ENCODE measurements at regions not wholly inside any gene's neighbourhood (a gene's known extent, or its start where the extent isn't known, plus 50 kb on each side); places are given as distances from the start of the nearest gene placed in this dataset.

- Histone ChIP-seq H3K27ac (no peak overlapping the region), H3K4me1 (peaks cover 85% of the 10 kb centered on the region), H3K27me3 (peaks cover 12% of the 10 kb centered on the region), H3K4me3 (no peak overlapping the region), H3K36me3 (no peaks in the 10 kb centered on the region), H3K9me3 (no peaks in the 10 kb centered on the region)
- DNase-seq (ENCODE audit: low spot score in 2 of 2): no peak
- WGBS: 79% methylated on average over 5 of the region's 7 CpGs
- no peak for TF ChIP-seq POLR2A (IDR thresholded peaks at IDR 0.05)
- TF ChIP-seq POLR2AphosphoS5 (IDR thresholded peaks at IDR 0.05): no peak
- no peak for TF ChIP-seq CTCF (IDR thresholded peaks at IDR 0.05)
- TF ChIP-seq EP300 (IDR thresholded peaks at IDR 0.05): no peak
These were observed 53.5 kb upstream of the CIBAR2 start for GRCh38 chr16:85165781-85166180.

- no peak overlapping the region for H3K27ac ChIP-seq
- no peaks in the 10 kb centered on the region for H3K9me3 ChIP-seq
- peaks cover 16% of the 10 kb centered on the region for H3K27me3 ChIP-seq
- no peak overlapping the region for H3K4me3 ChIP-seq
- no peaks in the 10 kb centered on the region for H3K36me3 ChIP-seq
- no peak for TF ChIP-seq CTCF (IDR thresholded peaks at IDR 0.05)
- DNase-seq (ENCODE audit: low spot score in 2 of 2): no peak
- peaks cover 85% of the 10 kb centered on the region for H3K4me1 ChIP-seq
- WGBS: 82% methylated on average over 7 of the region's 7 CpGs
These were observed 54.0 kb upstream of the CIBAR2 start for GRCh38 chr16:85166281-85166680.

- no peak for DNase-seq (ENCODE audit: low spot score in 2 of 2)
- Histone ChIP-seq H3K4me1 (peaks cover 85% of the 10 kb centered on the region), H3K27me3 (peaks cover 16% of the 10 kb centered on the region), H3K36me3 (no peaks in the 10 kb centered on the region), H3K9me3 (no peaks in the 10 kb centered on the region), H3K27ac (no peak overlapping the region), H3K4me3 (no peak overlapping the region)
- WGBS: 86% methylated on average over 21 of the region's 22 CpGs
- no peak for TF ChIP-seq POLR2A (IDR thresholded peaks at IDR 0.05)
- TF ChIP-seq EP300 (IDR thresholded peaks at IDR 0.05): no peak
- no peak for TF ChIP-seq CTCF (IDR thresholded peaks at IDR 0.05)
- no peak for TF ChIP-seq POLR2AphosphoS5 (IDR thresholded peaks at IDR 0.05)
These were observed 54.7 kb upstream of the CIBAR2 start for GRCh38 chr16:85166699-85167588.

- Histone ChIP-seq H3K4me3 (no peak overlapping the region), H3K4me1 (peaks cover 84% of the 10 kb centered on the region), H3K27ac (no peak overlapping the region), H3K27me3 (peaks cover 16% of the 10 kb centered on the region), H3K36me3 (no peaks in the 10 kb centered on the region), H3K9me3 (no peaks in the 10 kb centered on the region)
- TF ChIP-seq CTCF (IDR thresholded peaks at IDR 0.05): no peak
- no peak for TF ChIP-seq EP300 (IDR thresholded peaks at IDR 0.05)
- no peak for TF ChIP-seq POLR2A (IDR thresholded peaks at IDR 0.05)
- no peak for TF ChIP-seq POLR2AphosphoS5 (IDR thresholded peaks at IDR 0.05)
- no peak for DNase-seq (ENCODE audit: low spot score in 2 of 2)
- WGBS: 87% methylated on average over 21 of the region's 22 CpGs
These were observed 55.6 kb upstream of the CIBAR2 start for GRCh38 chr16:85167589-85168537.
